NCI-H1436 treated with DMSO at 0.1 percent for 48 hours (cell line): ENCODE measurements at regions not wholly inside any gene's neighbourhood (a gene's known extent, or its start where the extent isn't known, plus 50 kb on each side); places are given as distances from the start of the nearest gene placed in this dataset.

ENCODE experiments used
- DNase-seq: peaks from one replicate; lab custom pipeline; 2025; lab: John Stamatoyannopoulos, UW

DNA sequence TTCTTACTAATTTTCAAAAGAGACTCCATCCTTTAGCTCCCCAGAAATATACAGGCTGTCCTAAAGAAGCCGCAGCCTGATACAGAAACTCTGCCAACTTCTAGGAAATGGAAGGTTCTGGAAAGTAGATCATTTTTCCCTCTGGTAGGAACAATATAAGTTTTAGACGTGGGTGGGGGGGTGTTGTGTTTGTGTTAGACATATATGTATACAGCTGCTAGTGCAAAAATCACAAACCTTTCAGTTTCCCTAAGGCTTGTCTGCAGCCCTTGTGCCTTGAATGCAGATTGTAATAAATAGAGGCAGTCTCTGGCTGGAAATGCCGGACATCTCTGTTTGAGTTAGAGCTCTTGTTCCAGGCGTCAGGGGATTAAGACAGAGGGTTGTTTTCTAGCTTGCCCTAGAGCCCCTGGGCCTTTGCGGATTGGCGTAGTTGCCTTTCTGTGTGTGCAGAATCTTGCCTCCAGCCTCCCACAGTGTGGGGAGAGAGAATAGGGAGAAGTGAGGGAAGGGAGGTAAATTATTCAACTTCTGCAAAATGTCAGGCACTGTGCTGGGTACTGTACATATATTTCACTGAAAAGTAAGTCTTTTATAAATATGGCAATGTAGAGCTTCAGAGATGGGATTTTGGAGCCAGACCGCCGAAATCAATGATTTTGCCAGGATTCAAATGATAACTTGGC, 269.7 kb downstream of the PRL start:
- DNase-seq, result no peak

- DNase-seq, result no peak
Measured at GRCh38 chr6:22028403-22029090, 268.3 kb downstream of the PRL start.

- DNase-seq, result no peak
Measured at GRCh38 chr6:22029171-22029570, 267.7 kb downstream of the PRL start.

- DNase-seq, result no peak
Measured at GRCh38 chr6:22030730-22031619, 265.9 kb downstream of the PRL start.

DNA sequence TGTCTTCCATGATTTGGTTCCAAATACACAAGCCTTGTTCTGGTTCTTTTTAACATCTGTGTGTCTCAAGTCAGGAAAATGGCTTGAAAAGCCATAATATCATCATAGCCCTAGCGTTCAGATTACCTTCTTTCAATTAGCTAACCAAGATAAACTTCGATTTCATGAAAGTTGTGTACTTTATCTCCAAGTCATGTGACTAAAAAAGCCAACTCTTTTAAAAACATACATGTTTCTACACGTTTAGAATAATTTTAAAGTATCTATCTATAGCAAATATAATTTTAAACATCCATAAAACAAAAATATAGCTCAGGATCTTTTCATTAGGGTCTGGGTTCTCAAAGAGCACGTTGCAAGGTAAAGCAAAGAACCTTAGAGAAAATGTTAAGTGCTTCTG, 261.1 kb downstream of the PRL start:
- no peak for DNase-seq

GRCh38 chr6:22036275-22036674, 260.6 kb downstream of the PRL start:
- no peak for DNase-seq

- DNase-seq, result no peak
Measured at GRCh38 chr6:22036699-22037098, 260.1 kb downstream of the PRL start.

- DNase-seq, result no peak
Measured at GRCh38 chr6:22041797-22042480, 254.9 kb downstream of the PRL start.

DNA sequence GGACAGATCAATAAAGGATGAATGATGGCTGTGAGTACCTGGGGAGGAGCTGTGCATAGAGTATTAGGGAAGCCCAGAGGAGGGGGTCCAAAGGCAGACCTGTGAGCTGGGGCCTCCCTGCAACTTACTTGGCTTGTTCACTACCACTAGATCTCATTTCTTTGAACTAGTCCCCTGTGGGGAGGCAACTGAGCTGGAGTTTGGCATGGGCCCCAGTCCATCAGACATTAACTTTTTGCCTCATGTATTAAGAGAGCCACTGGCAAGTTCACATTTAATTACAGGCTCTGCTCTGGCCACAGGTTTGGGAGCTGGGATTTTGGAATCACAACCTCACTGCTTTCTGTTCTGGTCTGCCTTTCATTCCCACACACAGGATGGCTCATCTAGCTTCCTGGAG, 254.1 kb downstream of the PRL start:
- DNase-seq, result no peak

- DNase-seq, result no peak
Measured at GRCh38 chr6:22043284-22043962, 253.4 kb downstream of the PRL start.

DNA sequence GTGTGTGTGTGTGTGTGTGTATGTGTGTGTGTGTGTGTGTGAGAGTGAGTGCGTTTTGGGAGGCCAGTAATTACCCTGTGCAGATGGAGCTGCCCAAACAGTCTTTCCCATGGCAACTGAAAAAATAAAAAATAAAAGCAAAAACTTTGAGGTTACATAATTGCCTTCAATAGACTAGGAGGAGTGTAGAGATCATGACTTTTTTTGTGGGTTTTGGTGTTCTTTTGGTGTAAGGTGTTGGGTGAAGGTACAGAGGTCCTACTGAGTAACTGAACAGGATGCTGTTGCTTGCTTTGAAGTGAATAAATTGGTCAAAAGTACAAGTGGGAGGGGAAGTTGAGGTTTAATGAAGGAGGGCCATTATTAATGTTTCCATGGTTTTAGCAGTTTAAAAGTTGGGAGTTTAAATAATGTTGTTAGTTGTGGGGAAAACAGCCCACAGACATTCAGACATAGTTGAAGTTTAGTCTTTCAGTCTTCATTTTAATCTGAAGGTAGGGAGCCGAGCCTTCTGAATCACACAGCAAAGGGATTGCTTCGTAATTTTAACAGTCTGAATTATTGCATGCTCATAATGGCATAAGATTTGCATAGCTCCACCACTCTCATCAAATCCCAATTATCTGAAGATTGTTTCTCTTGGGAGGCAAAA, 251.4 kb downstream of the PRL start:
- no peak for DNase-seq

GRCh38 chr6:22049002-22049401, 247.8 kb downstream of the PRL start:
- DNase-seq, result no peak

DNA sequence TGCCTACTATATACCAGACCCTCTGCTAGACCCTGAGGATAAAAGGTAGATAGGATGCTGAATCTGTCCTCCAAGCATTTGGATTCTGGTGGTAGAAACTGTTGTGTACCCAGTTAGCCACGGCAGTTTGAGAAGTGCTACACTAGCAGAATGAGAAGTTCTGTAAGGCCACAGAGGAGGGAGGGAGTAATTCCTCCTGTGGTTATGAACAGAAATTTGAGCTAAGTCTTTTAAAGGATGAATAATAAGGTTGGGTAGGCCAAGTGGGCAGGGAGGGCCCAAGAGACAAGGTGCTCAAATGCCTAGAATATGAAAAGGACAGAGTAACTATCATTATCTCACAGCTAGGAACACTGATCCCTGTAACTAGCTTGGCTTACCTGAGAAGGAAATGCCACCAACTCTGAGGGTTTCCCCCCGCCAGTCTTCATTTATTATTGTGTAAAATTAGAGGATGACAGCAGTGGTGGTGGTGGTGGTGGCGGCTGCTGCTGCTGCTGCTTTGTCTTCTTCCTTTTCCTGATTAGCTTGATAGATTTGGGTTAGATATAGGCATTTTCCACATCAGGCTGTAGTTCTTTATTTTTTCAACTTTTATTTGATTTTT, 243.3 kb downstream of the PRL start:
- no peak for DNase-seq

DNA sequence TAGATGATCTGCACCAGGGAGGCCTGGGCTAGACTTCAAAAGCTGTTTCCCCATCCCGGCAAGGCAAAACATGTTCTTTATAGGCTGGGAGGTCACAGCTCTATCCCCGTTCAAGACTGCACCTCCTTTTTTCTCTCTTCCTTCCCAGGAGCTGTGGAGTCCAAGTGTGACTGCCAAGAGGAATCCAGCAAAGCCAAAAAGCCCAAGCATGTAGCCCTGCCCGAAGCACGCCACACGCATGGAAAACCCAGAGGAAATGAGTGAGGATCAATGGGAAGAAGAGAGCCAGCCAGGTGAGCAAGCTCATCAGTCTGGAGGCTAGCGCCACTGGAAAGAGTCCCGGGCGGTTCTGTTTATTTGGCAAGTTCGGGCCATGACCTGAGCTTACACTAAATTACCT, 240.4 kb downstream of the PRL start:
- no peak for DNase-seq

- DNase-seq, result no peak
Measured at GRCh38 chr6:22057962-22058361, 238.9 kb downstream of the PRL start.

GRCh38 chr6:22059126-22059525, 237.7 kb downstream of the PRL start:
- no peak for DNase-seq

- no peak for DNase-seq
Measured at GRCh38 chr6:22059946-22060345, 236.9 kb downstream of the PRL start.

GRCh38 chr6:22062807-22063408, 233.9 kb downstream of the PRL start:
- no peak for DNase-seq

DNA sequence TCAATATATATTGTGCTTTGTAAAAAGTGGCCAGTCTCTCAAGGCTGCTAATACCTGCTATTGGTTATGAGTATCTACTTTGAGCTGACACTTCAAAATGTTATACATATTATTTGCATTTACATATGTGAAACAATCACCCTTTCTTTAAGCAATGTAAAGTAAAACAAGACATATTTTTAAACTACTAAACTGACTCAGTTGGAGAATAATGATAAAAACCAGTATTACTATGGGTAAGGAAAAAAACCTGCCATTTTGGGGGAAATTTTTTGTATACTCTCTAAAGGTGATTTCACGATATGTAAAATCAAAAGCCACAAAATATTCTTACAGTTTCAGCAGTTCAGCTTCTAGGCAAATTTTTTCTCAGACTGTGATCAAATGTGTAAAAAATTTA, 232.3 kb downstream of the PRL start:
- DNase-seq, result no peak

DNA sequence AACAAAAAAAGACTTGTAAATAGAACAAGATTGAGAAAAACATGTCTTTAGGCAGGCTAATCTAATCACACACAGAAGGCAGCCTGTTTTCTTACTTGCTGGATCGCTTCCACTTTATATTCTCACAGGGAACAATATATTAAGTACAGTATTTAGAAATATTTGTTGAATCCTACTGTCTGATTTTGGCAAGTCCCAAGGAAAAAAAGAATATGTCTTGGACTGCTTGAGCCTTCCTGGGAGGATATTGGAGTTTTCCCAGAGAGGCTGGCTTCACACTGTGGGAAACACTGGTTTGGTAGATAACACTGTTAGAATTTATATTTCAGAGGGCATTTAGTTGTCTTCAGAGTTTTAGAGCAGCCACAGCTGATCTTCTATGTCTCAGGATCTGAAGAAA, 229.7 kb downstream of the PRL start:
- no peak for DNase-seq
